C4-2B (cell line): ENCODE measurements at regions not wholly inside any gene's neighbourhood (a gene's known extent, or its start where the extent isn't known, plus 50 kb on each side); places are given as distances from the start of the nearest gene placed in this dataset.

Experiments used
- H3K27ac ChIP-seq: fragments of 450-650 bp; 2 replicates; pipeline ENCODE4 v1.5.1; 2017
- CTCF ChIP-seq: fragments of 450-650 bp; conservative IDR thresholded peaks from 2 replicates; pipeline ENCODE4 v1.5.1; 2017; ENCODE audit warnings: mild to moderate bottlenecking
- ZFX ChIP-seq: fragments of 450-650 bp; IDR thresholded peaks from 2 replicates; pipeline ENCODE4 v1.6.1; 2017

GRCh38 chr6:126640921-126641320, 301.0 kb downstream of the CENPW start:
- no peak overlapping the region for H3K27ac ChIP-seq
- TF ChIP-seq CTCF, result no peak
- no peak for TF ChIP-seq ZFX

- no peak overlapping the region for H3K27ac ChIP-seq
- TF ChIP-seq CTCF (no peak), ZFX (no peak)
Observed at GRCh38 chr6:126641641-126642040, 301.7 kb downstream of the CENPW start.

- TF ChIP-seq ZFX (no peak), CTCF (no peak)
- H3K27ac ChIP-seq, result no peak overlapping the region
Observed at GRCh38 chr6:126643352-126643751, 303.4 kb downstream of the CENPW start.

GRCh38 chr6:126650931-126651330, 311.0 kb downstream of the CENPW start:
- TF ChIP-seq CTCF (no peak), ZFX (no peak)
- H3K27ac ChIP-seq, result no peak overlapping the region

- TF ChIP-seq CTCF, result peak; percentile 86
- no peak for TF ChIP-seq ZFX
- no peak overlapping the region for H3K27ac ChIP-seq
Observed at GRCh38 chr6:126657561-126658175, 317.8 kb downstream of the CENPW start.

GRCh38 chr6:126660376-126660775, 320.5 kb downstream of the CENPW start:
- TF ChIP-seq ZFX, result no peak
- no peak overlapping the region for H3K27ac ChIP-seq

GRCh38 chr6:126661646-126662045, 321.7 kb downstream of the CENPW start:
- no peak for TF ChIP-seq CTCF
- no peak for TF ChIP-seq ZFX

GRCh38 chr6:126662966-126663365, 323.1 kb downstream of the CENPW start:
- TF ChIP-seq CTCF, result no peak
- TF ChIP-seq ZFX, result no peak

More at GRCh38 chr6:126661646-126662045, 321.7 kb downstream of the CENPW start:
- no peak overlapping the region for H3K27ac ChIP-seq

More at GRCh38 chr6:126662966-126663365, 323.1 kb downstream of the CENPW start:
- no peak overlapping the region for H3K27ac ChIP-seq
